B cell (primary cell): ENCODE measurements at regions not wholly inside any gene's neighbourhood (a gene's known extent, or its start where the extent isn't known, plus 50 kb on each side); places are given as distances from the start of the nearest gene placed in this dataset.

ENCODE experiments used
- CTCF ChIP-seq: fragments of 200-600 bp; IDR thresholded peaks from one replicate; pipeline ENCODE4 v1.8.0; 2022; ENCODE audit warnings: antibody characterized with exemption, mild to moderate bottlenecking
- EZH2 ChIP-seq: IDR thresholded peaks from 2 replicates; pipeline ENCODE4 v1.6.1; 2012; ENCODE audit warnings: borderline replicate concordance, low read depth, mild to moderate bottlenecking, moderate library complexity, low read length; ENCODE audit not compliant: insufficient read depth, poor library complexity, severe bottlenecking

DNA sequence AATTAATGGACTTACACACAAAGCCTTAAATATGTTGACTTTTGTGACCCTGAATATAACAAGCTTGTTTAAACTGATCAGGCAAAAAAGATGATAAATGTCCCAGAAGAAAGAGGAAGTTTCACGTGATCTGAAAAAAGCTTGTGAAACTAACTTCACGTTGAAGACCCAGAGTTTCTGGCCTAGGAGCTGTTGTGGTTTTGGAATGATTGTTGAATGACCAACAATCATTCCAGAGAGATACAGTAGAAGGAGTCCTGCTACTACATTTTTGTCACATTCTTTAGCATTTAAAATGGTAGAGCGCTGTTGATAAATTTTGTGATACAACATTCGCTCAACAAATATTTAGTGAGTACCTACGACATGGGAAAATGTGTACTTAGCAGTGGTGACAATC is 143.1 kb upstream of the FBN2 start:
- TF ChIP-seq CTCF, result no peak
- TF ChIP-seq EZH2, result no peak
